Mesendoderm (in vitro differentiated cells): ENCODE measurements at regions not wholly inside any gene's neighbourhood (a gene's known extent, or its start where the extent isn't known, plus 50 kb on each side); places are given as distances from the start of the nearest gene placed in this dataset.

Source experiments
- DNase-seq: peaks from one replicate; pipeline ENCODE4 v3.0.0; 2013
- H2AK5ac ChIP-seq: 2 replicates; pipeline ENCODE4 v1.6.1; 2013; ENCODE audit warnings: low read length, inconsistent platforms
- H2BK120ac ChIP-seq: 2 replicates; pipeline ENCODE4 v1.6.1; 2013; ENCODE audit warnings: low read depth, mild to moderate bottlenecking, low read length, moderate library complexity, mixed read lengths
- H2BK15ac ChIP-seq: replicated peaks from 2 replicates; pipeline ENCODE4 v1.6.1; 2013; ENCODE audit warnings: low read depth, mild to moderate bottlenecking, moderate library complexity
- H2BK5ac ChIP-seq: 2 replicates; pipeline ENCODE4 v1.6.1; 2013; ENCODE audit warnings: low read length, inconsistent platforms
- H3K18ac ChIP-seq: 2 replicates; pipeline ENCODE4 v1.6.1; 2013; ENCODE audit warnings: mild to moderate bottlenecking, low read length, mixed read lengths
- H3K23ac ChIP-seq: one replicate; pipeline ENCODE4 v1.6.1; 2013; ENCODE audit warnings: low read length
- H3K27ac ChIP-seq: 2 replicates; pipeline ENCODE4 v1.5.1; 2013; ENCODE audit warnings: low read depth, mild to moderate bottlenecking, inconsistent platforms, low read length, moderate library complexity
- H3K27me3 ChIP-seq: 2 replicates; pipeline ENCODE4 v1.6.1; 2013; ENCODE audit warnings: low read length, control low read depth, mild to moderate bottlenecking, inconsistent platforms; ENCODE audit not compliant: insufficient read depth, poor library complexity
- H3K36me3 ChIP-seq: 2 replicates; pipeline ENCODE4 v1.6.1; 2013; ENCODE audit warnings: low read length, inconsistent platforms; ENCODE audit not compliant: control insufficient read depth, insufficient read depth
- H3K4ac ChIP-seq: one replicate; pipeline ENCODE4 v1.6.1; 2013; ENCODE audit warnings: low read depth, mild to moderate bottlenecking, low read length, moderate library complexity
- H3K4me1 ChIP-seq: 2 replicates; pipeline ENCODE4 v1.6.1; 2013; ENCODE audit warnings: low read depth, low read length, inconsistent platforms; ENCODE audit not compliant: control insufficient read depth
- H3K4me2 ChIP-seq: 2 replicates; pipeline ENCODE4 v1.6.1; 2013; ENCODE audit warnings: low read length
- H3K4me3 ChIP-seq: 2 replicates; pipeline ENCODE4 v1.5.1; 2013; ENCODE audit warnings: mild to moderate bottlenecking, low read length
- H3K56ac ChIP-seq: one replicate; pipeline ENCODE4 v1.6.1; 2013; ENCODE audit warnings: low read length
- H3K79me1 ChIP-seq: 2 replicates; pipeline ENCODE4 v1.6.1; 2013; ENCODE audit warnings: low read length, inconsistent platforms
- H3K79me2 ChIP-seq: 2 replicates; pipeline ENCODE4 v1.6.1; 2013; ENCODE audit warnings: mild to moderate bottlenecking, low read length; ENCODE audit not compliant: control insufficient read depth, insufficient read depth
- H3K9ac ChIP-seq: 2 replicates; pipeline ENCODE4 v1.6.1; 2013; ENCODE audit warnings: low read length, inconsistent platforms
- H4K5ac ChIP-seq: one replicate; pipeline ENCODE4 v1.6.1; 2013; ENCODE audit warnings: low read length
- H4K8ac ChIP-seq: one replicate; pipeline ENCODE4 v1.6.1; 2013; ENCODE audit warnings: low read depth, mild to moderate bottlenecking, control low read depth, low read length, moderate library complexity
- WGBS: extraction: QIAGEN DNeasy Blood & Tissue Kit; methylation state at CpG from one replicate; pipeline ENCODE4 v1.1.7; 2013; ENCODE audit warnings: low lambda C conversion rate, missing lambda C conversion rate; ENCODE audit not compliant: insufficient coverage; ENCODE audit errors: extremely low coverage; 5-methylcytosine and 5-hydroxymethylcytosine counted together

DNA sequence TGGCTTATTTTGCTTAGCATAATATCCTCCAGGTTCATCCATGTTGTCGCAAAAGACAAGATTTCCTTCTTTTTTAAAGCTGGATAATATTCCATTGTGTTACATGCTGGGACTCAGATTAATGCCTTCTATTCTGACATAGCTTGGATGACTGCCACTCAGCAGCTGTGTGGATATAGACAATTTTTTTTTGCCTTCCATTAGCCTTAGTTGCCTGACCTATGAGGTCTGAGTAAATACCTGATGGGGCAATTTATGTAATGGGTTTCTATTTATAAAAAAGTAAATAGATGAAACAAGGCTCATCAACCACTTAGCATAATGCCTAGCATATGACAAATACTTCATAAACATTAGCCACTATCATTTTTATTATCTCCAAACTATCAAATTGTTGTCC lies 515.4 kb downstream of the ZNF674 start:
- Histone ChIP-seq H3K23ac (no peak overlapping the region), H3K79me2 (no peaks in the 10 kb centered on the region), H2BK15ac (no peak overlapping the region), H2BK5ac (no peak overlapping the region), H3K9ac (no peak overlapping the region), H4K8ac (no peak overlapping the region), H2AK5ac (no peak overlapping the region), H3K18ac (no peak overlapping the region), H3K27ac (no peak overlapping the region), H3K27me3 (no peaks in the 10 kb centered on the region), H3K4me2 (no peak overlapping the region), H3K4ac (no peak overlapping the region), H3K4me3 (no peak overlapping the region), H3K79me1 (no peaks in the 10 kb centered on the region), H3K56ac (no peak overlapping the region), H2BK120ac (no peak overlapping the region), H4K5ac (no peak overlapping the region), H3K4me1 (no peaks in the 10 kb centered on the region), H3K36me3 (no peaks in the 10 kb centered on the region)
- DNase-seq = no peak
- no CpG with 5 or more reads among the region's 1 CpG for WGBS

DNA sequence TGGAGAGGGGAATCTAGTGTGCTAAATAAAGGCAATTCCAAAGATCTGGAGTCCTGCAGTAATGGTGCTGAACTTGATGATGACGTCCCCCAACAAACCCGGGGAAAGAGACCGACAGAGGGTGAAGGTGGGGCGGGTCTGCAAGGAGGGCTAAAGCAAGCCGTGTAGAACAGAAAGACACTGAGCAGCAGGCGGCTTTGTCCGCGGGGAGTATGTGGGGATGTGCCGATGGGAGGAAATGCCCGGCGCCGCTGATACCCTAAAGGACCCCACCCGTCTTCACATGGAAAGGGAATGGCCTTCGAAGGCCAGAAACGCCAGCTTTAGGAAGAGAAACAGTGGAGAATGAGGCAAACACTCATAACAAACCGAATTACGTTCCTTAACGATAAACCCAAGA lies 528.9 kb downstream of the ZNF674 start:
- Histone ChIP-seq H3K36me3 (no peaks in the 10 kb centered on the region), H4K5ac (no peak overlapping the region), H3K27me3 (no peaks in the 10 kb centered on the region), H3K4me2 (no peak overlapping the region), H3K9ac (no peak overlapping the region), H2BK5ac (no peak overlapping the region), H3K56ac (no peak overlapping the region), H3K4ac (no peak overlapping the region), H3K4me1 (no peaks in the 10 kb centered on the region), H3K79me2 (no peaks in the 10 kb centered on the region), H3K23ac (no peak overlapping the region), H4K8ac (no peak overlapping the region), H2BK15ac (no peak overlapping the region), H2BK120ac (no peak overlapping the region), H3K27ac (no peak overlapping the region), H3K4me3 (no peak overlapping the region), H2AK5ac (no peak overlapping the region), H3K18ac (no peak overlapping the region), H3K79me1 (no peaks in the 10 kb centered on the region)
- WGBS = no CpG with 5 or more reads among the region's 18 CpGs
- no peak for DNase-seq

DNA sequence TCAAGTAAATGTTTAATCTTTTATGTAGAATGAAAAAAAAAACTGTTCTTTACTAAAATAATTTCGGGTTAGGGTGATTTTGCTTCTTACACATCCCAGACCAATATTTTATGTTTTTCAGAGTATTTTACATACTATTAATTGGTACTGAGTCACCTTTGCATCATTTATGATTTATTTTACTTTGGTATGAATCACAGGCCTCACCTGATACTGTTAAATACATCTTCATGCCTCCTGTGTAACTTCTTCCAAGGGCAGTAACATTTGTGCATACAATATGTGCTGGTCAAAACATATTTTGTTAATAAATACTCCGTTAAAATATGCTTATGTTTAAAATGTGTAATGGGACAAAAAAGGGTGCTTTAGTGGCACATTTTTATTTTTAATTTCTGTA lies 529.6 kb downstream of the ZNF674 start:
- no peak overlapping the region for H2BK120ac ChIP-seq
- WGBS = no CpG with 5 or more reads among the region's 2 CpGs
- H3K18ac ChIP-seq = no peak overlapping the region

DNA sequence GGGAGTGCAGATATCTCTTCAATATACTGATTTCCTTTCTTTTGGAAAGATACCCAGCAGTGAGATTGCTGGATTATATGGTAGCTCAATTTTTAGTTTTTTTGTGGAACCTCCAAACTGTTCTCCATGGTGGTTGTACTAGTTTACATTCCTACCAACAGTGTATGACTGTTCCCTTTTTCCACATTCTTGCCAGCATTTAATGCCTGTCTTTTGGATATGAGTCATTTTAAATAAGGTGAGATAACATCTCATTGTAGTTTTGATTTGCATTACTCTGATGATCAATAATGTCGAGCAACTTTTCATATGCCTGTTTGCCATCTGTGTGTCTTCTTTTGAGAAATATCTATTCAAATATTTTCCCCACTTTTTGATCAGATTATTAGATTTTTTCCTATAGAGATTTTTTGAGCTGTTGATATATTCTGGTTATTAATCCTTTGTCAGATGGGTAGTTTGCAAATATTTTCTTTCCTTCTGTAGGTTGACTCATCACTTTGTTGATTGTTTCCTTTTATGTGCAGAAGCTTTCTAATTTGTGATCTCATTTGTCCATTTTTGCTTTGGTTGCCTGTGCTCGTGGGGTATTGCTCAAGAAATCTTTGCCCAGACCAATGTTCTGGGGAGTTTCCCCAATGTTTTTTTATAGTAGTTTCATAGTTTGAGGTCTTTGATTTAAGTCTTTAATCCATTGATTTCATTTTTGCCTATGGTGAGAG lies 552.7 kb downstream of the ZNF674 start:
- DNase-seq = no peak
- no CpG with 5 or more reads among the region's 2 CpGs for WGBS

More for the DNA sequence above, 529.6 kb downstream of the ZNF674 start:
- H3K36me3 ChIP-seq = no peaks in the 10 kb centered on the region
- H3K9ac ChIP-seq = no peak overlapping the region
- DNase-seq = no peak
- no peak overlapping the region for H3K4ac ChIP-seq
- no peak overlapping the region for H3K23ac ChIP-seq
- H2BK5ac ChIP-seq = no peak overlapping the region
- H4K5ac ChIP-seq = no peak overlapping the region
- H2AK5ac ChIP-seq = no peak overlapping the region
- no peaks in the 10 kb centered on the region for H3K4me1 ChIP-seq
- H3K4me3 ChIP-seq = no peak overlapping the region
- H3K4me2 ChIP-seq = no peak overlapping the region
- no peak overlapping the region for H2BK15ac ChIP-seq
- H4K8ac ChIP-seq = no peak overlapping the region
- H3K56ac ChIP-seq = no peak overlapping the region
- no peaks in the 10 kb centered on the region for H3K27me3 ChIP-seq
- H3K79me2 ChIP-seq = no peaks in the 10 kb centered on the region
- H3K27ac ChIP-seq = no peak overlapping the region
- H3K79me1 ChIP-seq = no peaks in the 10 kb centered on the region

DNA sequence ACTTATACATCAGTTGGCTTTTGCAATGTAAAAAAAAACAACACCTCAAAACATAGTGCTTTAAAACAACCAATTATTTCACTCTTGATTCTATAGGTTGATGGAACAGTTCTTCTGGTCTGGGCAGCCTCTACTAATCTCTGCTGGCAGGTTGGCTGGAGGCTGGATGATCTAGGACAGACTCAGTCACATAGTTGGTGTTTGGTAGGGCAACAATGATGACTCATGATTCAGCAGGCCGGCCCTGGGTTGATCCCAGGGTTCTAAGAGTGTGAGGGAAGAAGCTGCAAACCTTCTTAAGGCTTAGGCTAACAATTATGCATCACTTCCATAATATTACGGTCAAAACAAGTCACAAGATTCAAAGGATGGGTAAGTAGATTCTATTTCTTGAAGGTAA lies 558.2 kb downstream of the ZNF674 start:
- no peak overlapping the region for H4K8ac ChIP-seq
- no peak overlapping the region for H3K18ac ChIP-seq
- DNase-seq = no peak
- no peaks in the 10 kb centered on the region for H3K4me1 ChIP-seq
- H2BK120ac ChIP-seq = no peak overlapping the region
- no peak overlapping the region for H3K4ac ChIP-seq
- no peak overlapping the region for H3K4me2 ChIP-seq
- no peak overlapping the region for H2AK5ac ChIP-seq
- H3K27me3 ChIP-seq = no peaks in the 10 kb centered on the region
- H3K9ac ChIP-seq = no peak overlapping the region
- H2BK5ac ChIP-seq = no peak overlapping the region
- H3K79me2 ChIP-seq = no peaks in the 10 kb centered on the region
- H3K4me3 ChIP-seq = no peak overlapping the region
- H3K36me3 ChIP-seq = no peaks in the 10 kb centered on the region
- H4K5ac ChIP-seq = no peak overlapping the region
- no peak overlapping the region for H2BK15ac ChIP-seq
- H3K79me1 ChIP-seq = no peaks in the 10 kb centered on the region
- no peak overlapping the region for H3K56ac ChIP-seq
- no CpG with 5 or more reads among the region's 2 CpGs for WGBS
- no peak overlapping the region for H3K23ac ChIP-seq
- H3K27ac ChIP-seq = no peak overlapping the region

More for the DNA sequence above, 552.7 kb downstream of the ZNF674 start:
- no peaks in the 10 kb centered on the region for H3K27me3 ChIP-seq
- no peak overlapping the region for H4K8ac ChIP-seq
- H3K4me2 ChIP-seq = no peak overlapping the region
- H2AK5ac ChIP-seq = no peak overlapping the region
- H3K56ac ChIP-seq = no peak overlapping the region
- no peak overlapping the region for H3K23ac ChIP-seq
- no peaks in the 10 kb centered on the region for H3K36me3 ChIP-seq
- no peak overlapping the region for H3K27ac ChIP-seq
- H3K9ac ChIP-seq = no peak overlapping the region
- H2BK120ac ChIP-seq = no peak overlapping the region
- H2BK15ac ChIP-seq = no peak overlapping the region
- no peaks in the 10 kb centered on the region for H3K79me1 ChIP-seq
- no peaks in the 10 kb centered on the region for H3K4me1 ChIP-seq
- H4K5ac ChIP-seq = no peak overlapping the region
- no peak overlapping the region for H2BK5ac ChIP-seq
- no peak overlapping the region for H3K4me3 ChIP-seq
- no peaks in the 10 kb centered on the region for H3K79me2 ChIP-seq
- H3K18ac ChIP-seq = no peak overlapping the region
- no peak overlapping the region for H3K4ac ChIP-seq

DNA sequence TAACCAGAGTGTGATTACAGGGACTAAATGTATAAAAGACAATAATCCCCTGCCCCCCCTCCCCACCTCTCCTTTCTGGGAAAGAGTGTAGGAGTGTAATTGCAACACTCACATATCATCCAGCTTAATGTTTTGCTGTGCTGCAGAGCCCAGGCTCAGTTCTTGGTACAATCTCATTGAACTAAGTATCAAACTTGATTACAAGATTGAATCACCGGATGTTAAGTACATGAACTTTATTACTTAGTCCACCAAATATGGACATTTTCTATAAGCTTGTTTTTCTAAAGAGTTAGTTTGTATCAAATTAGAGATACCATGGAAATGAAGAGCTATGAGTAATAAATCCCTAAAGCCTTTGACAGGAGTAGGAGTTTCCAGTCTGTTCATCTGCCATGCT lies 559.1 kb downstream of the ZNF674 start:
- H3K4me1 ChIP-seq = no peaks in the 10 kb centered on the region
- H2AK5ac ChIP-seq = no peak overlapping the region
- no peak overlapping the region for H2BK5ac ChIP-seq
- H4K5ac ChIP-seq = no peak overlapping the region
- no peak for DNase-seq
- no peak overlapping the region for H3K4me2 ChIP-seq
- H3K79me2 ChIP-seq = no peaks in the 10 kb centered on the region
- H3K18ac ChIP-seq = no peak overlapping the region
- no peak overlapping the region for H4K8ac ChIP-seq
- no peak overlapping the region for H3K9ac ChIP-seq
- no peak overlapping the region for H3K4me3 ChIP-seq
- H3K36me3 ChIP-seq = no peaks in the 10 kb centered on the region
- no peak overlapping the region for H3K4ac ChIP-seq
- WGBS = no CpG with 5 or more reads among the region's 1 CpG
- H3K27ac ChIP-seq = no peak overlapping the region
- H2BK120ac ChIP-seq = no peak overlapping the region
- no peaks in the 10 kb centered on the region for H3K27me3 ChIP-seq
- H2BK15ac ChIP-seq = no peak overlapping the region
- H3K79me1 ChIP-seq = no peaks in the 10 kb centered on the region
- H3K23ac ChIP-seq = no peak overlapping the region
- no peak overlapping the region for H3K56ac ChIP-seq
